SK-N-SH (cell line): ENCODE measurements at regions not wholly inside any gene's neighbourhood (a gene's known extent, or its start where the extent isn't known, plus 50 kb on each side); places are given as distances from the start of the nearest gene placed in this dataset.

Source experiments
- CHD2 ChIP-seq: fragments of 150-350 bp; IDR thresholded peaks from 2 replicates; pipeline ENCODE4 v1.6.1; 2018; ENCODE audit warnings: low read length; ENCODE audit not compliant: partially characterized antibody
- EZH2phosphoT487 ChIP-seq: fragments of 200-600 bp; sonication (generic); IDR thresholded peaks from 2 replicates; pipeline ENCODE4 v1.6.1; 2017; ENCODE audit warnings: low read depth, mixed run types, mild to moderate bottlenecking, antibody characterized with exemption, moderate library complexity, borderline replicate concordance
- FOXJ3 ChIP-seq: sonication (generic); formaldehyde crosslinking; IDR thresholded peaks from 2 replicates; pipeline ENCODE4 v1.5.1; 2020; ENCODE audit warnings: mild to moderate bottlenecking, missing genetic modification reagents
- JUND ChIP-seq: IDR thresholded peaks from 2 replicates; pipeline ENCODE4 v1.4.0; 2012
- POLR2AphosphoS5 ChIP-seq: IDR thresholded peaks from 2 replicates; pipeline ENCODE4 v1.6.1; 2012; ENCODE audit warnings: low read depth, low read length
- RFX5 ChIP-seq: IDR thresholded peaks from 2 replicates; pipeline ENCODE4 v1.6.1; 2012; ENCODE audit warnings: mild to moderate bottlenecking, improper control_type of control experiment, low read length
- SIN3A ChIP-seq: IDR thresholded peaks from 2 replicates; pipeline ENCODE4 v1.6.1; 2012; ENCODE audit warnings: low read depth, mild to moderate bottlenecking, low read length, moderate library complexity, borderline replicate concordance
- SMC3 ChIP-seq: IDR thresholded peaks from 2 replicates; pipeline ENCODE4 v1.6.1; 2012; ENCODE audit warnings: low read depth, low read length, improper control_type of control experiment
- TAF1 ChIP-seq: IDR thresholded peaks from 2 replicates; pipeline ENCODE4 v1.6.1; 2012; ENCODE audit warnings: low read depth, mild to moderate bottlenecking, low read length, moderate library complexity, borderline replicate concordance
- YY1 ChIP-seq: IDR thresholded peaks from 2 replicates; pipeline ENCODE4 v1.4.0; 2012; ENCODE audit warnings: low read depth, mild to moderate bottlenecking
- TF ChIP-seq, protein P1 (sequence below): fragments of 200-600 bp; sonication (generic); IDR thresholded peaks from 2 replicates; pipeline ENCODE4 v1.6.1; 2017; ENCODE audit warnings: antibody characterized with exemption, mild to moderate bottlenecking, moderate library complexity

DNA sequence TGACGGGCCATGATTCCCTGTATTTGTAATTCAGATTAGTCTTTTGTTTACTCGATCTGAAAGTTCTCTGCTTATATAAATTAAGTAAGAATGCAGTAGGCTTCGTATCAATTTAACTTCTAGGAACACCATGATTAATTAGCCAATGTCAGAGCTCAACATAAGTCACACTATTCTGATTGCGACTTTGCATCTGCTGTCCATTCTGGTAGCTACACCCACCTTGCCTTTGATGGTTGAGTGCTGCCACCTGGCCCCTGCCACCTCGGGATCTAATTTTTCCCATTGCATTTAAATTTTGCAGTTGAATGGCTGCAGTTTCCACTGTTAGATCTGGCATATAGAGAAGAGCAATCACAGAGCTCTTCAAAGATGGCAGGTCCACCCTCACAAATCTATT is 140.0 kb downstream of the LTN1 start:
- TF ChIP-seq SIN3A (no peak), FOXJ3 (no peak), POLR2AphosphoS5 (no peak), JUND (no peak), YY1 (no peak), EZH2phosphoT487 (no peak), SMC3 (no peak), CHD2 (no peak), TAF1 (no peak), RFX5 (no peak)
- TF ChIP-seq, protein P1, sequence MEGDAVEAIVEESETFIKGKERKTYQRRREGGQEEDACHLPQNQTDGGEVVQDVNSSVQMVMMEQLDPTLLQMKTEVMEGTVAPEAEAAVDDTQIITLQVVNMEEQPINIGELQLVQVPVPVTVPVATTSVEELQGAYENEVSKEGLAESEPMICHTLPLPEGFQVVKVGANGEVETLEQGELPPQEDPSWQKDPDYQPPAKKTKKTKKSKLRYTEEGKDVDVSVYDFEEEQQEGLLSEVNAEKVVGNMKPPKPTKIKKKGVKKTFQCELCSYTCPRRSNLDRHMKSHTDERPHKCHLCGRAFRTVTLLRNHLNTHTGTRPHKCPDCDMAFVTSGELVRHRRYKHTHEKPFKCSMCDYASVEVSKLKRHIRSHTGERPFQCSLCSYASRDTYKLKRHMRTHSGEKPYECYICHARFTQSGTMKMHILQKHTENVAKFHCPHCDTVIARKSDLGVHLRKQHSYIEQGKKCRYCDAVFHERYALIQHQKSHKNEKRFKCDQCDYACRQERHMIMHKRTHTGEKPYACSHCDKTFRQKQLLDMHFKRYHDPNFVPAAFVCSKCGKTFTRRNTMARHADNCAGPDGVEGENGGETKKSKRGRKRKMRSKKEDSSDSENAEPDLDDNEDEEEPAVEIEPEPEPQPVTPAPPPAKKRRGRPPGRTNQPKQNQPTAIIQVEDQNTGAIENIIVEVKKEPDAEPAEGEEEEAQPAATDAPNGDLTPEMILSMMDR = no peak
